SK-N-SH (cell line): ENCODE measurements at regions not wholly inside any gene's neighbourhood (a gene's known extent, or its start where the extent isn't known, plus 50 kb on each side); places are given as distances from the start of the nearest gene placed in this dataset.

Experiments
- CTCF ChIA-PET: fragments of 300-600, 350-600 bp; formaldehyde crosslinking; extraction: SDS; loops from one replicate; lab custom pipeline; 2021; lab: Yijun Ruan, JAX
- POLR2A ChIA-PET: fragments of 350-600 bp; sonication (Branson Sonifier 250); formaldehyde crosslinking; extraction: SDS; loops from one replicate; lab custom pipeline; 2020; ENCODE audit warnings: antibody characterized with exemption, inconsistent platforms; lab: Yijun Ruan, JAX
- DNase-seq: peaks from one replicate; pipeline ENCODE4 v3.0.0; 2012
- H2AFZ ChIP-seq: fragments of 200-600 bp; sonication (generic); 2 replicates; pipeline ENCODE4 v1.8.1; 2016; ENCODE audit warnings: antibody characterized with exemption, mild to moderate bottlenecking, low read depth
- H3F3A ChIP-seq: fragments of 200-600 bp; sonication (generic); replicated peaks from 2 replicates; pipeline ENCODE3; 2016; ENCODE audit warnings: antibody characterized with exemption, mild to moderate bottlenecking; ENCODE audit not compliant: insufficient read depth
- H3K27ac ChIP-seq, 2 experiments: fragments of 200-500 bp in 1 of 2; fragments of 200-600 bp in 1 of 2; sonication (Bioruptor generic) in 1 of 2; sonication (generic), shearing (Covaris generic) in 1 of 2; 2 replicates each; pipeline versions ENCODE4 v1.5.1 to v1.6.1; 2014 to 2016; ENCODE audit warnings: low read depth in 2 of 2, inconsistent platforms in 1 of 2, low read length in 1 of 2, mild to moderate bottlenecking in 1 of 2, mixed read lengths in 1 of 2
- H3K27me3 ChIP-seq: fragments of 200-600 bp; sonication (generic), shearing (Covaris generic); 2 replicates; pipeline ENCODE4 v1.6.1; 2016; ENCODE audit warnings: mixed run types; ENCODE audit not compliant: insufficient read depth
- H3K36me3 ChIP-seq, 2 experiments: fragments of 200-500 bp in 1 of 2; fragments of 200-600 bp in 1 of 2; sonication (Bioruptor generic) in 1 of 2; sonication (generic) in 1 of 2; replicated peaks in 1 of 2; 2 replicates each; pipeline versions ENCODE3 to v1.5.1; 2014 to 2016; ENCODE audit warnings: low read length in 1 of 2, mild to moderate bottlenecking in 1 of 2; ENCODE audit not compliant: insufficient read depth in 2 of 2, control insufficient read depth in 1 of 2
- H3K4me1 ChIP-seq, 2 experiments: fragments of 200-500 bp in 1 of 2; fragments of 200-600 bp in 1 of 2; sonication (Bioruptor generic) in 1 of 2; sonication (generic), shearing (Covaris generic) in 1 of 2; 2 replicates each; pipeline versions ENCODE4 v1.5.1 to v1.6.1; 2014 to 2016; ENCODE audit warnings: low read depth in 1 of 2, low read length in 1 of 2, mixed run types in 1 of 2; ENCODE audit not compliant: insufficient read depth in 2 of 2, control insufficient read depth in 1 of 2
- H3K4me2 ChIP-seq: fragments of 200-600 bp; sonication (generic), shearing (Covaris generic); 2 replicates; pipeline ENCODE4 v1.6.1; 2017; ENCODE audit warnings: mixed run types
- H3K4me3 ChIP-seq, 2 experiments: fragments of 200-500 bp in 1 of 2; fragments of 200-600 bp in 1 of 2; sonication (Bioruptor generic) in 1 of 2; sonication (generic), shearing (Covaris generic) in 1 of 2; 2 replicates each; pipeline versions ENCODE4 v1.5.1 to v1.8.1; 2014 to 2016; ENCODE audit warnings: low read depth in 2 of 2, inconsistent platforms in 1 of 2, low read length in 1 of 2, mild to moderate bottlenecking in 1 of 2, mixed read lengths in 1 of 2, moderate library complexity in 1 of 2
- H3K79me2 ChIP-seq: fragments of 200-600 bp; sonication (generic); 2 replicates; pipeline ENCODE4 v1.8.1; 2017; ENCODE audit warnings: mild to moderate bottlenecking; ENCODE audit not compliant: insufficient read depth
- H3K9ac ChIP-seq: fragments of 200-600 bp; sonication (generic); 2 replicates; pipeline ENCODE4 v1.6.1; 2017; ENCODE audit warnings: mixed run types
- H3K9me2 ChIP-seq: fragments of 200-600 bp; sonication (generic); 2 replicates; pipeline ENCODE4 v1.6.1; 2017; ENCODE audit warnings: mixed run types
- H3K9me3 ChIP-seq: fragments of 200-600 bp; sonication (generic); 2 replicates; pipeline ENCODE4 v1.6.1; 2017; ENCODE audit warnings: mixed run types, mild to moderate bottlenecking, moderate library complexity
- H4K20me1 ChIP-seq: fragments of 200-600 bp; sonication (generic); 2 replicates; pipeline ENCODE4 v1.6.1; 2017; ENCODE audit warnings: mild to moderate bottlenecking, mixed run types; ENCODE audit not compliant: insufficient read depth
- CHD2 ChIP-seq: fragments of 150-350 bp; IDR thresholded peaks from 2 replicates; pipeline ENCODE4 v1.6.1; 2018; ENCODE audit warnings: low read length; ENCODE audit not compliant: partially characterized antibody
- CTCF ChIP-seq: fragments of 200-600 bp; sonication (generic); IDR thresholded peaks from 2 replicates; pipeline ENCODE4 v1.6.1; 2017; ENCODE audit warnings: antibody characterized with exemption, mild to moderate bottlenecking, moderate library complexity
- EP300 ChIP-seq, 2 experiments: IDR thresholded peaks; 2 replicates each; pipeline versions ENCODE4 v1.4.0 to v1.6.1; 2012; ENCODE audit warnings: borderline replicate concordance in 1 of 2, low read depth in 1 of 2, low read length in 1 of 2
- FOSL2 ChIP-seq: IDR thresholded peaks from 2 replicates; pipeline ENCODE4 v1.4.0; 2012; ENCODE audit warnings: low read depth, mild to moderate bottlenecking, moderate library complexity, borderline replicate concordance
- FOXJ3 ChIP-seq: sonication (generic); formaldehyde crosslinking; IDR thresholded peaks from 2 replicates; pipeline ENCODE4 v1.5.1; 2020; ENCODE audit warnings: mild to moderate bottlenecking, missing genetic modification reagents
- FOXM1 ChIP-seq: IDR thresholded peaks from 2 replicates; pipeline ENCODE4 v1.4.0; 2012; ENCODE audit warnings: low read depth, mild to moderate bottlenecking
- GATA2 ChIP-seq: sonication (generic); formaldehyde crosslinking; IDR thresholded peaks from 2 replicates; pipeline ENCODE4 v1.5.0; 2020; ENCODE audit warnings: mild to moderate bottlenecking, missing genetic modification reagents
- IRF3 ChIP-seq: fragments of 150-350 bp; IDR thresholded peaks from 2 replicates; pipeline ENCODE4 v1.6.1; 2016; ENCODE audit warnings: mild to moderate bottlenecking, low read depth, low read length
- JUND ChIP-seq: IDR thresholded peaks from 2 replicates; pipeline ENCODE4 v1.4.0; 2012
- MEF2A ChIP-seq: IDR thresholded peaks from 2 replicates; pipeline ENCODE4 v1.4.0; 2012; ENCODE audit warnings: low read depth, borderline replicate concordance
- NRF1 ChIP-seq: IDR thresholded peaks from 2 replicates; pipeline ENCODE4 v1.6.1; 2012; ENCODE audit warnings: low read depth, mild to moderate bottlenecking, low read length
- RAD21 ChIP-seq: IDR thresholded peaks from 2 replicates; pipeline ENCODE4 v1.6.1; 2012; ENCODE audit warnings: mild to moderate bottlenecking, low read length
- RFX5 ChIP-seq: IDR thresholded peaks from 2 replicates; pipeline ENCODE4 v1.6.1; 2012; ENCODE audit warnings: mild to moderate bottlenecking, improper control_type of control experiment, low read length
- SIN3A ChIP-seq: IDR thresholded peaks from 2 replicates; pipeline ENCODE4 v1.6.1; 2012; ENCODE audit warnings: low read depth, mild to moderate bottlenecking, low read length, moderate library complexity, borderline replicate concordance
- SMC3 ChIP-seq: IDR thresholded peaks from 2 replicates; pipeline ENCODE4 v1.6.1; 2012; ENCODE audit warnings: low read depth, low read length, improper control_type of control experiment
- TAF1 ChIP-seq: IDR thresholded peaks from 2 replicates; pipeline ENCODE4 v1.6.1; 2012; ENCODE audit warnings: low read depth, mild to moderate bottlenecking, low read length, moderate library complexity, borderline replicate concordance
- USF2 ChIP-seq: fragments of 150-350 bp; IDR thresholded peaks from 2 replicates; pipeline ENCODE4 v1.6.1; 2017; ENCODE audit warnings: antibody characterized with exemption, low read length, low read depth, borderline replicate concordance
- ZBTB33 ChIP-seq: IDR thresholded peaks from 2 replicates; pipeline ENCODE4 v1.4.0; 2012; ENCODE audit warnings: low read depth, borderline replicate concordance
- WGBS: methylation state at CpG from one replicate; pipeline ENCODE4 v1.1.6; 2017; ENCODE audit warnings: low lambda C conversion rate; 5-methylcytosine and 5-hydroxymethylcytosine counted together
- TF ChIP-seq, protein P1 (sequence below): IDR thresholded peaks from 2 replicates; pipeline ENCODE4 v1.4.0; 2012; ENCODE audit warnings: low read depth, borderline replicate concordance

DNA sequence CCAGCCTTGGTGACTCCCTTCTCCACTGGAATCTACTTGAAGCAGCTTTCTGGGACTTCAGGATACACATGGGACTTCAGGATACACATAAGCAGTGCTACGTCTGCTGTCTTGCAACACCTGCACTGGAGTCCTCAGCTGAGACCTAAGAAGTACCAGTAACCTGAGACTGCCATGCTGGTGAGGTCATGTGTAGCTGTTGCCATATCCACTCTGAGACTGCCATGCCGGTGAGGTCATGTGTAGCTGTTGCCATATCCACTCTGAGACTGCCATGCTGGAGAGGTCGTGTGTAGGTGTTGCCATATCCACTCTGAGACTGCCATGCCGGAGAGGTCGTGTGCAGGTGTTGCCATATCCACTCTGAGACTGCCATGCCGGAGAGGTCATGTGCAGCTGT is 937.9 kb downstream of the EFNB2 start:
- H2AFZ ChIP-seq, result no peak overlapping the region
- no peaks in the 10 kb centered on the region for H3K27me3 ChIP-seq
- POLR2A ChIA-PET, result no interaction called here
- H3K4me1 ChIP-seq, result no peaks in the 10 kb centered on the region; a peak in 1 of 4 replicates
- H3K9me3 ChIP-seq, result no peaks in the 10 kb centered on the region
- CTCF ChIA-PET, result no interaction called here
- DNase-seq, result no peak
- H4K20me1 ChIP-seq, result no peaks in the 10 kb centered on the region
- no peaks in the 10 kb centered on the region for H3K9me2 ChIP-seq
- no peak overlapping the region for H3K4me3 ChIP-seq
- no peaks in the 10 kb centered on the region for H3K36me3 ChIP-seq
- no peaks in the 10 kb centered on the region for H3F3A ChIP-seq
- H3K79me2 ChIP-seq, result no peaks in the 10 kb centered on the region
- no peak overlapping the region for H3K9ac ChIP-seq
- H3K27ac ChIP-seq, result no peak overlapping the region
- 33% methylated on average over 3 of the region's 6 CpGs for WGBS
- no peak overlapping the region for H3K4me2 ChIP-seq
- TF ChIP-seq USF2, result no peak
- TF ChIP-seq EP300 (IDR thresholded peaks at IDR 0.05; ENCODE audit: borderline replicate concordance in 1 of 2, low read depth in 1 of 2, low read length in 1 of 2), result no peak
- no peak for TF ChIP-seq TAF1
- TF ChIP-seq RAD21, result no peak
- no peak for TF ChIP-seq CTCF
- no peak for TF ChIP-seq FOXM1
- no peak for TF ChIP-seq ZBTB33
- no peak for TF ChIP-seq JUND
- TF ChIP-seq NRF1, result no peak
- TF ChIP-seq FOSL2, result no peak
- no peak for TF ChIP-seq CHD2
- TF ChIP-seq SIN3A, result no peak
- TF ChIP-seq SMC3, result no peak
- TF ChIP-seq MEF2A, result no peak
- TF ChIP-seq IRF3, result no peak
- TF ChIP-seq, protein P1, sequence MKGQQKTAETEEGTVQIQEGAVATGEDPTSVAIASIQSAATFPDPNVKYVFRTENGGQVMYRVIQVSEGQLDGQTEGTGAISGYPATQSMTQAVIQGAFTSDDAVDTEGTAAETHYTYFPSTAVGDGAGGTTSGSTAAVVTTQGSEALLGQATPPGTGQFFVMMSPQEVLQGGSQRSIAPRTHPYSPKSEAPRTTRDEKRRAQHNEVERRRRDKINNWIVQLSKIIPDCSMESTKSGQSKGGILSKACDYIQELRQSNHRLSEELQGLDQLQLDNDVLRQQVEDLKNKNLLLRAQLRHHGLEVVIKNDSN, result no peak
- no peak for TF ChIP-seq FOXJ3 (CRISPR knock-in tag)
- no peak for TF ChIP-seq RFX5
- no peak for TF ChIP-seq GATA2 (CRISPR knock-in tag)
